Panc1 (cell line): ENCODE measurements at regions not wholly inside any gene's neighbourhood (a gene's known extent, or its start where the extent isn't known, plus 50 kb on each side); places are given as distances from the start of the nearest gene placed in this dataset.

ENCODE experiments used
- ATAC-seq: fragments of 200-7000 bp; cut with Tn5 transposase; 2 replicates; pipeline ENCODE4 v1.9.1; 2020; ENCODE audit warnings: mild to moderate bottlenecking, moderate library complexity
- BruUV-seq: library from RNA; stranded (reverse); fragments of 400-500 nt; replicated peaks from 2 replicates; lab custom pipeline; 2021; lab: Mats Ljungman, UMichigan
- CTCF ChIA-PET: fragments of 300-600 bp; sonication (Branson Sonifier 250); formaldehyde crosslinking; loops from one replicate; lab custom pipeline; 2022; ENCODE audit warnings: antibody characterized with exemption; lab: Charles Lee
- POLR2A ChIA-PET: fragments of 300-600 bp; sonication (Branson Sonifier 250); formaldehyde crosslinking; loops from one replicate; lab custom pipeline; 2022; ENCODE audit warnings: antibody characterized with exemption; lab: Charles Lee
- DNase-seq: peaks from one replicate; pipeline ENCODE4 v3.0.0-alpha.2; 2010; ENCODE audit warnings: low read depth, low spot score
- H3K27ac ChIP-seq: 2 replicates; pipeline ENCODE4 v1.5.1; 2011; ENCODE audit warnings: mild to moderate bottlenecking, low read length, inconsistent platforms
- H3K27me3 ChIP-seq: fragments of 200-500 bp; sonication (Bioruptor generic); 2 replicates; pipeline ENCODE4 v1.6.0; 2014; ENCODE audit warnings: low read length, inconsistent platforms; ENCODE audit not compliant: control insufficient read depth, insufficient read depth
- H3K36me3 ChIP-seq: fragments of 200-500 bp; sonication (Bioruptor generic); 2 replicates; pipeline ENCODE4 v1.5.1; 2014; ENCODE audit warnings: inconsistent platforms, mild to moderate bottlenecking, low read length, moderate library complexity; ENCODE audit not compliant: control insufficient read depth, insufficient read depth
- H3K4me1 ChIP-seq: 2 replicates; pipeline ENCODE4 v1.5.1; 2011; ENCODE audit warnings: inconsistent platforms, mild to moderate bottlenecking, low read length, moderate library complexity; ENCODE audit not compliant: control insufficient read depth, insufficient read depth
- H3K4me3 ChIP-seq, 2 experiments: 2 replicates each; pipeline ENCODE4 v1.5.1; 2011 to 2012; ENCODE audit warnings: low read depth in 2 of 2, low read length in 2 of 2, mild to moderate bottlenecking in 2 of 2, inconsistent platforms in 1 of 2, moderate library complexity in 1 of 2
- H3K9me3 ChIP-seq: fragments of 200-500 bp; sonication (Bioruptor generic); 2 replicates; pipeline ENCODE4 v1.5.1; 2014; ENCODE audit warnings: low read depth, mild to moderate bottlenecking, inconsistent platforms, low read length, moderate library complexity; ENCODE audit not compliant: control insufficient read depth, insufficient read depth
- CTCF ChIP-seq: fragments of 450-650 bp; IDR thresholded peaks from 2 replicates; pipeline ENCODE4 v1.5.1; 2017; ENCODE audit warnings: mild to moderate bottlenecking
- POLR2AphosphoS5 ChIP-seq: IDR thresholded peaks from 2 replicates; pipeline ENCODE4 v1.6.1; 2012; ENCODE audit warnings: mild to moderate bottlenecking, low read depth, low read length, moderate library complexity
- REST ChIP-seq, 2 experiments: IDR thresholded peaks; 2 replicates each; pipeline ENCODE4 v1.6.1; 2011 to 2012; ENCODE audit warnings: low read depth in 2 of 2, control low read depth in 1 of 2, low read length in 1 of 2, mild to moderate bottlenecking in 1 of 2, moderate library complexity in 1 of 2; ENCODE audit not compliant: insufficient read depth in 1 of 2
- SIN3A ChIP-seq: IDR thresholded peaks from 2 replicates; pipeline ENCODE4 v1.6.1; 2012; ENCODE audit warnings: low read depth, mild to moderate bottlenecking, low read length, moderate library complexity, borderline replicate concordance; ENCODE audit not compliant: insufficient read depth
- TCF7L2 ChIP-seq: IDR thresholded peaks from 2 replicates; pipeline ENCODE4 v1.6.1; 2011; ENCODE audit warnings: mild to moderate bottlenecking, low read depth, low read length, inconsistent platforms
- in situ Hi-C: cut with HindIII; loops from 2 replicates; pipeline ENCODE4 v1.10.0; 2016; ENCODE audit warnings: low sequenced_read_pairs, low pct_unique_long_range_greater_than_20kb
- intact Hi-C: fragments of 100-400 bp; cut with micrococcal nuclease; formaldehyde crosslinking; loops from one replicate; pipeline ENCODE4 v1.10.0; 2022; ENCODE audit not compliant: unreplicated experiment

- Histone ChIP-seq H3K9me3 (no peaks in the 10 kb centered on the region), H3K4me1 (no peaks in the 10 kb centered on the region), H3K27me3 (no peaks in the 10 kb centered on the region), H3K36me3 (no peaks in the 10 kb centered on the region), H3K27ac (no peak overlapping the region), H3K4me3 (no peak overlapping the region)
- no peak for ATAC-seq
- no peak for TF ChIP-seq POLR2AphosphoS5
- TF ChIP-seq SIN3A: no peak
- TF ChIP-seq TCF7L2: no peak
- TF ChIP-seq CTCF: no peak
- TF ChIP-seq REST (IDR thresholded peaks at IDR 0.05; ENCODE audit: insufficient read depth in 1 of 2, low read depth in 2 of 2, low read length in 1 of 2): no peak
- in situ Hi-C loops (no loop called here), intact Hi-C loops (no loop called here)
- DNase-seq: no peak
- no TSS peak for BruUV-seq
- CTCF ChIA-PET: no interaction called here
- POLR2A ChIA-PET: no interaction called here
These were observed 534.0 kb downstream of the CBLN4 start for GRCh38 chr20:55471052-55472006.

GRCh38 chr20:55469074-55469473 lies 536.2 kb downstream of the CBLN4 start:
- CTCF ChIA-PET: no interaction called here
- no peak overlapping the region for H3K4me3 ChIP-seq

More at GRCh38 chr20:55469074-55469473, 536.2 kb downstream of the CBLN4 start:
- Histone ChIP-seq H3K27ac (no peak overlapping the region), H3K9me3 (no peaks in the 10 kb centered on the region), H3K36me3 (no peaks in the 10 kb centered on the region), H3K27me3 (no peaks in the 10 kb centered on the region; the same call in 1 of the 2 replicates), H3K4me1 (no peaks in the 10 kb centered on the region)
- DNase-seq (no peak), ATAC-seq (no peak)
- in situ Hi-C loops: no loop called here
- no TSS peak for BruUV-seq
- no peak for TF ChIP-seq REST (IDR thresholded peaks at IDR 0.05; ENCODE audit: insufficient read depth in 1 of 2, low read depth in 2 of 2, low read length in 1 of 2)
- TF ChIP-seq CTCF: no peak
- no peak for TF ChIP-seq POLR2AphosphoS5
- TF ChIP-seq SIN3A: no peak
- TF ChIP-seq TCF7L2: no peak
- POLR2A ChIA-PET: no interaction called here
- intact Hi-C loops: no loop called here
